ENCODE measurements at regions not wholly inside any gene's neighbourhood (a gene's known extent, or its start where the extent isn't known, plus 50 kb on each side); places are given as distances from the start of the nearest gene placed in this dataset.
"Not testable (repeated sequence)": the region's sequence is repeated elsewhere in the genome, so short reads cannot be mapped to it uniquely, and the experiment has no call there.

DNA sequence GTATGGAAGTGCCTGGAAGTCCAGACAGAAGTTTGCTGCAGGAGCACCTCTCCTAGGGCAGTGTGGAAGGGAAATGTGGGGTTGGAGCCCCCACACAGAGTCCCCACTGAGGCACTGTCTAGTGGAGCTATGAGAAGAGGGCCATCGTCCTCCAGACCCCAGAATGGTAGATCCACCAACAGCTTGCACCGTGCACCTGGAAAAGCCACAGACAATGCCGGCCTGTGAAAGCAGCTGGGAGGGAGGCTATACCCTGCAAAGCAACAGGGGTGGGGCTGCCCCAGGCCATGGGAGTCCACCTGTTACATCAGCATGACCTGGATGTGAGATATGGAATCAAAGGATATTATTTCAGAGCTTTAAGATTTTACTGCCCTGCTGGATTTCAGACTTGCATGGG lies 551.4 kb downstream of the PPP4R3C start:
- TF ChIP-seq, protein P1, sequence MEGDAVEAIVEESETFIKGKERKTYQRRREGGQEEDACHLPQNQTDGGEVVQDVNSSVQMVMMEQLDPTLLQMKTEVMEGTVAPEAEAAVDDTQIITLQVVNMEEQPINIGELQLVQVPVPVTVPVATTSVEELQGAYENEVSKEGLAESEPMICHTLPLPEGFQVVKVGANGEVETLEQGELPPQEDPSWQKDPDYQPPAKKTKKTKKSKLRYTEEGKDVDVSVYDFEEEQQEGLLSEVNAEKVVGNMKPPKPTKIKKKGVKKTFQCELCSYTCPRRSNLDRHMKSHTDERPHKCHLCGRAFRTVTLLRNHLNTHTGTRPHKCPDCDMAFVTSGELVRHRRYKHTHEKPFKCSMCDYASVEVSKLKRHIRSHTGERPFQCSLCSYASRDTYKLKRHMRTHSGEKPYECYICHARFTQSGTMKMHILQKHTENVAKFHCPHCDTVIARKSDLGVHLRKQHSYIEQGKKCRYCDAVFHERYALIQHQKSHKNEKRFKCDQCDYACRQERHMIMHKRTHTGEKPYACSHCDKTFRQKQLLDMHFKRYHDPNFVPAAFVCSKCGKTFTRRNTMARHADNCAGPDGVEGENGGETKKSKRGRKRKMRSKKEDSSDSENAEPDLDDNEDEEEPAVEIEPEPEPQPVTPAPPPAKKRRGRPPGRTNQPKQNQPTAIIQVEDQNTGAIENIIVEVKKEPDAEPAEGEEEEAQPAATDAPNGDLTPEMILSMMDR (IDR thresholded peaks at IDR 0.05; ENCODE audit: insufficient read depth, low read length, poor library complexity, severe bottlenecking): not testable (repeated sequence)
- not testable (repeated sequence) for TF ChIP-seq EZH2phosphoT487 (conservative IDR thresholded peaks at IDR 0.05; ENCODE audit: low read length)

Measured in SU-DHL-6 (cell line).